GM23338 (cell line): ENCODE measurements at regions not wholly inside any gene's neighbourhood (a gene's known extent, or its start where the extent isn't known, plus 50 kb on each side); places are given as distances from the start of the nearest gene placed in this dataset.

Experiments used
- ATAC-seq: fragments of 200-7000 bp; cut with Tn5 transposase; 3 replicates; pipeline ENCODE4 v1.9.1; 2020
- DNase-seq: peaks from one replicate; pipeline ENCODE4 v3.0.0-alpha.2; 2015; ENCODE audit warnings: low spot score
- H2AFZ ChIP-seq: fragments of 200-600 bp; sonication (generic); 2 replicates; pipeline ENCODE4 v1.8.0; 2016; ENCODE audit warnings: antibody characterized with exemption, mild to moderate bottlenecking, moderate library complexity
- H3F3A ChIP-seq: fragments of 200-600 bp; sonication (generic); replicated peaks from 2 replicates; pipeline ENCODE4 v1.8.0; 2017; ENCODE audit warnings: antibody characterized with exemption, mixed run types, low read depth
- H3K27ac ChIP-seq: fragments of 200-600 bp; sonication (generic); 2 replicates; pipeline ENCODE4 v1.6.1; 2016; ENCODE audit warnings: low read depth
- H3K27me3 ChIP-seq: fragments of 200-600 bp; sonication (generic); 2 replicates; pipeline ENCODE4 v1.8.0; 2016; ENCODE audit warnings: mild to moderate bottlenecking, mixed run types, moderate library complexity; ENCODE audit not compliant: insufficient read depth
- H3K36me3 ChIP-seq: fragments of 200-600 bp; sonication (generic); 2 replicates; pipeline ENCODE4 v1.8.0; 2016; ENCODE audit warnings: mild to moderate bottlenecking; ENCODE audit not compliant: insufficient read depth
- H3K4me1 ChIP-seq: fragments of 200-600 bp; sonication (generic); 2 replicates; pipeline ENCODE4 v1.8.0; 2016; ENCODE audit warnings: mild to moderate bottlenecking, moderate library complexity; ENCODE audit not compliant: insufficient read depth
- H3K4me2 ChIP-seq: fragments of 200-600 bp; sonication (generic); 2 replicates; pipeline ENCODE4 v1.7.1; 2017; ENCODE audit warnings: mixed run types
- H3K4me3 ChIP-seq: fragments of 200-600 bp; sonication (generic); 2 replicates; pipeline ENCODE4 v1.6.1; 2016; ENCODE audit warnings: mixed run types
- H3K79me2 ChIP-seq: fragments of 200-600 bp; sonication (generic); replicated peaks from 2 replicates; pipeline ENCODE4 v1.8.0; 2017; ENCODE audit warnings: mild to moderate bottlenecking; ENCODE audit not compliant: insufficient read depth
- H3K9me2 ChIP-seq: fragments of 200-600 bp; sonication (generic); 2 replicates; pipeline ENCODE4 v1.8.0; 2017; ENCODE audit not compliant: insufficient read depth
- H4K20me1 ChIP-seq: fragments of 200-600 bp; sonication (generic); replicated peaks from 2 replicates; pipeline ENCODE4 v1.8.0; 2017; ENCODE audit warnings: mild to moderate bottlenecking; ENCODE audit not compliant: insufficient read depth
- H3K27ac Mint-ChIP-seq: 2 replicates; pipeline ENCODE4 v1.8.0; 2020; ENCODE audit warnings: inconsistent platforms, mild to moderate bottlenecking, moderate library complexity, mixed read lengths
- H3K27me3 Mint-ChIP-seq: 3 replicates; pipeline ENCODE4 v1.8.0; 2022; ENCODE audit warnings: low read depth, mild to moderate bottlenecking, moderate library complexity, mixed read lengths, inconsistent platforms; ENCODE audit not compliant: insufficient read depth, poor library complexity
- H3K36me3 Mint-ChIP-seq: 3 replicates; pipeline ENCODE4 v1.8.0; 2021; ENCODE audit warnings: low read depth, mild to moderate bottlenecking, inconsistent platforms, moderate library complexity, mixed read lengths
- H3K4me1 Mint-ChIP-seq: 3 replicates; pipeline ENCODE4 v1.8.0; 2020; ENCODE audit warnings: mild to moderate bottlenecking, inconsistent platforms, mixed read lengths
- H3K4me3 Mint-ChIP-seq: 3 replicates; pipeline ENCODE4 v1.8.0; 2021; ENCODE audit warnings: moderate library complexity, mild to moderate bottlenecking, inconsistent platforms, mixed read lengths
- H3K9me3 Mint-ChIP-seq: 3 replicates; pipeline ENCODE4 v1.8.0; 2020; ENCODE audit warnings: moderate library complexity, mild to moderate bottlenecking, inconsistent platforms, mixed read lengths
- CREB1 ChIP-seq: fragments of 250-450 bp; sonication (Bioruptor Pico); IDR thresholded peaks from 2 replicates; pipeline ENCODE4 v1.5.0; 2020; ENCODE audit warnings: low read depth, mild to moderate bottlenecking, moderate library complexity
- EZH2 ChIP-seq: fragments of 200-600 bp; sonication (generic); IDR thresholded peaks from one replicate; pipeline ENCODE4 v1.8.0; 2017; ENCODE audit warnings: antibody characterized with exemption, mild to moderate bottlenecking, low read depth; ENCODE audit not compliant: unreplicated experiment
- EZH2phosphoT487 ChIP-seq: fragments of 200-600 bp; sonication (generic); IDR thresholded peaks from one replicate; pipeline ENCODE4 v1.8.1; 2018; ENCODE audit warnings: antibody characterized with exemption; ENCODE audit not compliant: unreplicated experiment
- JUNB ChIP-seq: IDR thresholded peaks from one replicate; pipeline ENCODE4 v1.6.1; 2016; ENCODE audit warnings: antibody characterized with exemption; ENCODE audit not compliant: unreplicated experiment
- NANOG ChIP-seq: IDR thresholded peaks from 2 replicates; pipeline ENCODE4 v1.6.1; 2016; ENCODE audit warnings: antibody characterized with exemption, borderline replicate concordance
- POLR2AphosphoS5 ChIP-seq: IDR thresholded peaks from 2 replicates; pipeline ENCODE4 v1.6.1; 2016; ENCODE audit warnings: antibody characterized with exemption, low read depth
- REST ChIP-seq: IDR thresholded peaks from one replicate; pipeline ENCODE4 v1.6.1; 2018; ENCODE audit warnings: antibody characterized with exemption; ENCODE audit not compliant: unreplicated experiment
- STAT1 ChIP-seq: IDR thresholded peaks from one replicate; pipeline ENCODE4 v1.6.1; 2016; ENCODE audit warnings: antibody characterized with exemption; ENCODE audit not compliant: unreplicated experiment
- ZNF114 ChIP-seq: fragments of 250-450 bp; sonication (Bioruptor Pico); IDR thresholded peaks from 2 replicates; pipeline ENCODE4 v1.5.0; 2020; ENCODE audit warnings: mild to moderate bottlenecking, moderate library complexity
- ZNF331 ChIP-seq: fragments of 250-450 bp; sonication (Bioruptor Pico); IDR thresholded peaks from 2 replicates; pipeline ENCODE4 v1.5.0; 2020; ENCODE audit warnings: low read depth, mild to moderate bottlenecking, moderate library complexity
- ZNF462 ChIP-seq: fragments of 250-450 bp; sonication (Bioruptor Pico); IDR thresholded peaks from 2 replicates; pipeline ENCODE4 v1.5.0; 2020; ENCODE audit warnings: mild to moderate bottlenecking, moderate library complexity
- TF ChIP-seq, protein P1 (sequence below), 2 experiments: fragments of 200-600 bp in 1 of 2; sonication (generic) in 1 of 2; conservative IDR thresholded peaks; 2 replicates each; pipeline versions ENCODE4 v1.5.1 to v1.6.1; 2016 to 2017; ENCODE audit warnings: antibody characterized with exemption in 2 of 2, low read depth in 2 of 2, mild to moderate bottlenecking in 2 of 2, moderate library complexity in 1 of 2
- TF ChIP-seq, protein P2 (sequence below): IDR thresholded peaks from 2 replicates; pipeline ENCODE4 v1.6.1; 2016; ENCODE audit warnings: antibody characterized with exemption

DNA sequence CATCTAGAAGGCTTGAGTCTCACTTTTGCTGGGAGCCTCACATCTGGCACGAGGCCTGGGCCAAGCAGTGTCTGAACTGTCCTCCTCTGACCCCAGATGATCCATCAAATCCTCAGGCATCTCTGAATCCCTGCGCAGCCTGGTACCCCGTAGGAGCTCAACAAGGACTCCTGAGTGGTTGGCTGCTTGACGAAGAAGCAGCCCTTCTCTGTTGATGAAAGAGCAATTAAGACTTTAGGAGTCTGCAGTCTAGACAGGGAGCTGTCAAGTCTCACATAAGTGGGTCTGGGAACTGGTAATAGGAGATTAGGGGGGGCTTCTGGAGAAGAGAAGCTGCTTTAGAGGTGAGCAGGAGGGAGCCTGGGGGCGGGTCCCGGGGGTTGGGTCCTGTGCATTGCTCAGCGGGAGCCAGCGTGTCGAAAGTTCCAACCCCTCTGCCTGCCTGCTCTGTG, 326.0 kb downstream of the RPS24 start (continued):
- no peak for TF ChIP-seq STAT1
- no peak for TF ChIP-seq ZNF114 (CRISPR knock-in tag)
- TF ChIP-seq EZH2 = no peak

DNA sequence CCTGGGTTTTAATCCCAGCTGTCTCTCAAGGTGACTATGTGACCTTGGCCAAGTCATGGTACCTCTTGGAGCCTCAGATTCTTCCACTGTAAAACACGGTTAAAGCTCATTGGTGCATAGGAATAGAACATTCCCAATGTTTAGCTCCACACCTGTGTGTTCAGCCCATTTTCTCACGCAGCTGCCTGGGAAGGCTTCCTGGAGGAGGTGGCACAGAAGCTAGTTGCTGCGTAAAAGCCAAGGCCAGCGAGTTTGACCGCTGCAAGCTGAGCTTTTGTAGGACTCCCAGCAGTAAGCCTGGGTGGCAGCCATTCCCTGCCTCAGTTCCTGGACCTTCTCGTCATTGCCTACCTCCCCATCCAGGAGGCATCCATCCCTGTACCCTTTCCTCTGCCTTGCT, 326.6 kb downstream of the RPS24 start:
- Histone ChIP-seq H4K20me1 (no peaks in the 10 kb centered on the region), H3K4me3 (no peak overlapping the region), H3K27ac (no peak overlapping the region), H3K79me2 (no peaks in the 10 kb centered on the region), H3K36me3 (no peaks in the 10 kb centered on the region), H3K9me2 (peaks cover 4% of the 10 kb centered on the region; the same call in 1 of the 2 replicates), H3K27me3 (no peaks in the 10 kb centered on the region), H3K4me2 (no peak overlapping the region), H2AFZ (no peak overlapping the region), H3F3A (no peaks in the 10 kb centered on the region), H3K4me1 (peaks cover 7% of the 10 kb centered on the region)
- Mint-ChIP-seq H3K27me3 (peaks cover 11% of the 10 kb centered on the region), H3K9me3 (no peaks in the 10 kb centered on the region), H3K4me3 (no peak overlapping the region), H3K4me1 (peaks cover 39% of the 10 kb centered on the region), H3K27ac (no peak overlapping the region), H3K36me3 (no peaks in the 10 kb centered on the region)
- DNase-seq (no peak), ATAC-seq (no peak)
- no peak for TF ChIP-seq NANOG
- TF ChIP-seq EZH2 = no peak
- TF ChIP-seq ZNF462 (CRISPR knock-in tag) = no peak
- no peak for TF ChIP-seq EZH2phosphoT487
- TF ChIP-seq, protein P1, sequence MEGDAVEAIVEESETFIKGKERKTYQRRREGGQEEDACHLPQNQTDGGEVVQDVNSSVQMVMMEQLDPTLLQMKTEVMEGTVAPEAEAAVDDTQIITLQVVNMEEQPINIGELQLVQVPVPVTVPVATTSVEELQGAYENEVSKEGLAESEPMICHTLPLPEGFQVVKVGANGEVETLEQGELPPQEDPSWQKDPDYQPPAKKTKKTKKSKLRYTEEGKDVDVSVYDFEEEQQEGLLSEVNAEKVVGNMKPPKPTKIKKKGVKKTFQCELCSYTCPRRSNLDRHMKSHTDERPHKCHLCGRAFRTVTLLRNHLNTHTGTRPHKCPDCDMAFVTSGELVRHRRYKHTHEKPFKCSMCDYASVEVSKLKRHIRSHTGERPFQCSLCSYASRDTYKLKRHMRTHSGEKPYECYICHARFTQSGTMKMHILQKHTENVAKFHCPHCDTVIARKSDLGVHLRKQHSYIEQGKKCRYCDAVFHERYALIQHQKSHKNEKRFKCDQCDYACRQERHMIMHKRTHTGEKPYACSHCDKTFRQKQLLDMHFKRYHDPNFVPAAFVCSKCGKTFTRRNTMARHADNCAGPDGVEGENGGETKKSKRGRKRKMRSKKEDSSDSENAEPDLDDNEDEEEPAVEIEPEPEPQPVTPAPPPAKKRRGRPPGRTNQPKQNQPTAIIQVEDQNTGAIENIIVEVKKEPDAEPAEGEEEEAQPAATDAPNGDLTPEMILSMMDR (conservative IDR thresholded peaks at IDR 0.05; ENCODE audit: low read depth in 2 of 2) = no peak
- TF ChIP-seq, protein P2, sequence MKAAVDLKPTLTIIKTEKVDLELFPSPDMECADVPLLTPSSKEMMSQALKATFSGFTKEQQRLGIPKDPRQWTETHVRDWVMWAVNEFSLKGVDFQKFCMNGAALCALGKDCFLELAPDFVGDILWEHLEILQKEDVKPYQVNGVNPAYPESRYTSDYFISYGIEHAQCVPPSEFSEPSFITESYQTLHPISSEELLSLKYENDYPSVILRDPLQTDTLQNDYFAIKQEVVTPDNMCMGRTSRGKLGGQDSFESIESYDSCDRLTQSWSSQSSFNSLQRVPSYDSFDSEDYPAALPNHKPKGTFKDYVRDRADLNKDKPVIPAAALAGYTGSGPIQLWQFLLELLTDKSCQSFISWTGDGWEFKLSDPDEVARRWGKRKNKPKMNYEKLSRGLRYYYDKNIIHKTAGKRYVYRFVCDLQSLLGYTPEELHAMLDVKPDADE = no peak
- no peak for TF ChIP-seq JUNB
- no peak for TF ChIP-seq POLR2AphosphoS5
- TF ChIP-seq CREB1 = no peak
- no peak for TF ChIP-seq ZNF331
- TF ChIP-seq STAT1 = no peak
- TF ChIP-seq ZNF114 (CRISPR knock-in tag) = no peak
- TF ChIP-seq REST = no peak
